ENCODE measurements at regions not wholly inside any gene's neighbourhood (a gene's known extent, or its start where the extent isn't known, plus 50 kb on each side); places are given as distances from the start of the nearest gene placed in this dataset.

DNA sequence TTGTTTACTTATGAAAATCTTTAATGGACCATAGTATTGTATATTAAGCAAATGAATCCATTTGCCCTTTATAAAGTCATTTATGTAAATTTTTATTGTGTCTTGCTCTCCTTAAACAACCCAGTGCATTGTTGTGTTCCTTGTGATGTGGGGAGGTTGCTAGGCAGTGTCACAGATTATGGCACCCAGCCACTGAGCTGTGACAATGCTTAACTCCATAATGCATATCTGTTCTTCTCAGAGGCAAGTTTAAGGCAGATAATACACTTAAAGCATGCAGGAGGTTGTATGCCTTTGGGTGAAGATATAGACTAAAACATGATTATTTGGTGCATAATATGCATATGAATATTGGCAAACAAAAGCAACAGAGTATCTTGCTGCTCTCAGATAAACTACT, 269.6 kb upstream of the RIOK2 start:
- no peak for TF ChIP-seq EZH2 (IDR thresholded peaks at IDR 0.05; ENCODE audit: insufficient read depth, poor library complexity, severe bottlenecking)
- TF ChIP-seq EZH2phosphoT487 (IDR thresholded peaks at IDR 0.05; ENCODE audit: insufficient read depth, low read depth) = no peak

Data from GM23248 (cell line).